Gastrocnemius medialis (tissue), 4 donors: ENCODE measurements at regions not wholly inside any gene's neighbourhood (a gene's known extent, or its start where the extent isn't known, plus 50 kb on each side); places are given as distances from the start of the nearest gene placed in this dataset.

Source experiments
- ATAC-seq, 2 donors: fragments of 150-250 bp; one replicate each; pipeline ENCODE4 v1.9.1; 2016
- DNase-seq, 2 donors: peaks; one replicate each; pipeline ENCODE4 v3.0.0-alpha.2; 2019
- H3K27ac ChIP-seq, 4 donors: fragments of 200-600 bp; sonication (generic); 1 replicate in 1 of 4; 2 replicates in 3 of 4; pipeline ENCODE4 v1.5.1; 2016 to 2018; ENCODE audit warnings: mild to moderate bottlenecking in 2 of 4, moderate library complexity in 1 of 4
- H3K27me3 ChIP-seq, 3 donors: fragments of 200-600 bp; sonication (generic) in 2 of 3; 1 replicate in 1 of 3; 2 replicates in 2 of 3; pipeline versions ENCODE4 v1.5.1 to v1.6.0; 2016 to 2019; ENCODE audit warnings: mild to moderate bottlenecking in 1 of 3, moderate library complexity in 1 of 3
- H3K36me3 ChIP-seq, 2 donors: fragments of 200-600 bp; sonication (generic) in 1 of 2; one replicate each; pipeline ENCODE4 v1.5.1; 2017 to 2018
- H3K4me1 ChIP-seq, 2 donors: fragments of 200-600 bp; sonication (generic) in 1 of 2; one replicate each; pipeline ENCODE4 v1.5.1; 2016 to 2017; ENCODE audit warnings: mild to moderate bottlenecking in 2 of 2
- H3K4me3 ChIP-seq, 4 donors: fragments of 200-600 bp; sonication (generic) in 3 of 4; 1 replicate in 1 of 4; 2 replicates in 3 of 4; pipeline ENCODE4 v1.5.1; 2016 to 2019; ENCODE audit warnings: mild to moderate bottlenecking in 2 of 4
- H3K9me3 ChIP-seq, 3 donors: fragments of 200-600 bp; sonication (generic) in 2 of 3; 1 replicate in 1 of 3; 2 replicates in 2 of 3; pipeline ENCODE4 v1.5.1; 2016 to 2019
- CTCF ChIP-seq, 5 experiments: fragments of 450-650 bp in 3 of 5; fragments of 200-600 bp in 2 of 5; sonication (generic) in 2 of 5; IDR thresholded peaks in 4 of 5; conservative IDR thresholded peaks in 1 of 5; 1 replicate in 4 of 5; 2 replicates in 1 of 5; pipeline ENCODE4 v1.5.1; 2016 to 2019; ENCODE audit warnings: antibody characterized with exemption in 5 of 5, mild to moderate bottlenecking in 3 of 5, moderate library complexity in 3 of 5
- POLR2A ChIP-seq, 2 donors: fragments of 450-650 bp; IDR thresholded peaks; one replicate each; pipeline ENCODE4 v1.6.1; 2017; ENCODE audit warnings: antibody characterized with exemption in 2 of 2, mild to moderate bottlenecking in 2 of 2, moderate library complexity in 2 of 2
- in situ Hi-C, 4 donors: fragments of 200-750 bp; cut with MboI; loops; one replicate each; pipeline versions ENCODE4 v1.15.0 to v1.8.0; 2017; ENCODE audit warnings: low sequenced_read_pairs in 4 of 4
- intact Hi-C: fragments of 100-400 bp; cut with DNase I; formaldehyde crosslinking; loops from one replicate; pipeline ENCODE4 v1.15.1; 2023; ENCODE audit warnings: low total_unique reads

- ATAC-seq = no peak
- no peak for TF ChIP-seq POLR2A (IDR thresholded peaks at IDR 0.05)
- TF ChIP-seq CTCF (IDR thresholded peaks at IDR 0.05 in 4 of 5, conservative IDR thresholded peaks at IDR 0.05 in 1 of 5) = no peak
- in situ Hi-C loops (no loop called here), intact Hi-C loops (no loop called here)
- H3K27ac ChIP-seq = no peak overlapping the region
- no peaks in the 10 kb centered on the region for H3K27me3 ChIP-seq
- H3K4me1 ChIP-seq = no peaks in the 10 kb centered on the region
- DNase-seq = no peak
- no peaks in the 10 kb centered on the region for H3K9me3 ChIP-seq
- H3K4me3 ChIP-seq = no peak overlapping the region
- no peaks in the 10 kb centered on the region for H3K36me3 ChIP-seq
Measured at GRCh38 chr13:72567566-72567965, 159.9 kb downstream of the MZT1 start.

- no peaks in the 10 kb centered on the region for H3K36me3 ChIP-seq
- no peaks in the 10 kb centered on the region for H3K9me3 ChIP-seq
- no peaks in the 10 kb centered on the region for H3K4me1 ChIP-seq
- H3K4me3 ChIP-seq = no peak overlapping the region
- DNase-seq = no peak
- H3K27me3 ChIP-seq = no peaks in the 10 kb centered on the region
- ATAC-seq = no peak
- in situ Hi-C loops (no loop called here), intact Hi-C loops (no loop called here)
- H3K27ac ChIP-seq = no peak overlapping the region
- TF ChIP-seq POLR2A (IDR thresholded peaks at IDR 0.05) (no peak), CTCF (IDR thresholded peaks at IDR 0.05 in 4 of 5, conservative IDR thresholded peaks at IDR 0.05 in 1 of 5) (no peak)
Measured at GRCh38 chr13:72566526-72566925, 160.9 kb downstream of the MZT1 start.

GRCh38 chr13:72565893-72566292 is 161.5 kb downstream of the MZT1 start:
- no peaks in the 10 kb centered on the region for H3K4me1 ChIP-seq
- H3K4me3 ChIP-seq = no peak overlapping the region
- DNase-seq (no peak), ATAC-seq (no peak)
- TF ChIP-seq POLR2A (IDR thresholded peaks at IDR 0.05) (no peak), CTCF (IDR thresholded peaks at IDR 0.05 in 4 of 5, conservative IDR thresholded peaks at IDR 0.05 in 1 of 5) (peak in 1 of 5 experiments; percentile 37)
- in situ Hi-C loops (no loop called here), intact Hi-C loops (no loop called here)
- no peaks in the 10 kb centered on the region for H3K9me3 ChIP-seq
- H3K27me3 ChIP-seq = no peaks in the 10 kb centered on the region
- no peaks in the 10 kb centered on the region for H3K36me3 ChIP-seq
- H3K27ac ChIP-seq = no peak overlapping the region

GRCh38 chr13:72562686-72563085 is 164.7 kb downstream of the MZT1 start:
- DNase-seq = no peak
- in situ Hi-C loops = no loop called here

More at GRCh38 chr13:72562686-72563085, 164.7 kb downstream of the MZT1 start:
- ATAC-seq = no peak
- Histone ChIP-seq H3K27me3 (no peaks in the 10 kb centered on the region), H3K4me3 (no peak overlapping the region), H3K36me3 (no peaks in the 10 kb centered on the region), H3K27ac (no peak overlapping the region), H3K9me3 (no peaks in the 10 kb centered on the region), H3K4me1 (no peaks in the 10 kb centered on the region)
- no peak for TF ChIP-seq POLR2A (IDR thresholded peaks at IDR 0.05)
- no peak for TF ChIP-seq CTCF (IDR thresholded peaks at IDR 0.05 in 4 of 5, conservative IDR thresholded peaks at IDR 0.05 in 1 of 5)
- intact Hi-C loops = no loop called here
